H1 (cell line): ENCODE measurements at regions not wholly inside any gene's neighbourhood (a gene's known extent, or its start where the extent isn't known, plus 50 kb on each side); places are given as distances from the start of the nearest gene placed in this dataset.

ENCODE experiments used
- CTCF ChIA-PET: fragments of 300-600 bp; sonication (Branson Sonifier 250); formaldehyde crosslinking; loops from one replicate; lab custom pipeline; 2021; ENCODE audit not compliant: partially characterized antibody; lab: Charles Lee
- POLR2A ChIA-PET: fragments of 300-600 bp; sonication (Branson Sonifier 250); formaldehyde crosslinking; loops from one replicate; lab custom pipeline; 2021; ENCODE audit warnings: inconsistent platforms; ENCODE audit not compliant: partially characterized antibody; lab: Charles Lee
- DNase-seq, 2 experiments: peaks; one replicate each; pipeline versions ENCODE4 v3.0.0 to v3.0.0-alpha.2; 2010 to 2022; ENCODE audit warnings: low spot score in 2 of 2, low read depth in 1 of 2, mixed read lengths in 1 of 2
- FAIRE-seq: peaks from 2 replicates; lab custom pipeline; 2011; peaks lifted over from hg19 to GRCh38; lab: Jason Lieb, UNC
- H2AFZ ChIP-seq: 2 replicates; pipeline ENCODE4 v1.8.1; 2012; ENCODE audit warnings: low read length, inconsistent platforms
- H2AK5ac ChIP-seq: 2 replicates; pipeline ENCODE4 v1.6.1; 2013; ENCODE audit warnings: low read depth, low read length
- H2BK120ac ChIP-seq: replicated peaks from 2 replicates; pipeline ENCODE3; 2013; ENCODE audit warnings: low read depth, low read length, inconsistent platforms
- H2BK12ac ChIP-seq: 2 replicates; pipeline ENCODE4 v1.6.1; 2013; ENCODE audit warnings: low read depth, low read length
- H2BK15ac ChIP-seq: 2 replicates; pipeline ENCODE4 v1.6.1; 2013; ENCODE audit warnings: low read length
- H2BK20ac ChIP-seq: 2 replicates; pipeline ENCODE4 v1.6.1; 2013; ENCODE audit warnings: low read length
- H2BK5ac ChIP-seq: 2 replicates; pipeline ENCODE4 v1.6.1; 2013; ENCODE audit warnings: low read depth, low read length
- H3K14ac ChIP-seq: 2 replicates; pipeline ENCODE4 v1.6.1; 2013; ENCODE audit warnings: inconsistent platforms; ENCODE audit not compliant: insufficient read length
- H3K18ac ChIP-seq: 2 replicates; pipeline ENCODE4 v1.6.1; 2013; ENCODE audit warnings: low read length; ENCODE audit errors: extremely low read depth
- H3K23ac ChIP-seq: 2 replicates; pipeline ENCODE4 v1.6.1; 2013; ENCODE audit warnings: inconsistent platforms; ENCODE audit not compliant: insufficient read length
- H3K23me2 ChIP-seq: 2 replicates; pipeline ENCODE4 v1.6.1; 2013; ENCODE audit warnings: low read depth, low read length
- H3K27ac ChIP-seq: 2 replicates; pipeline ENCODE4 v1.6.1; 2011; ENCODE audit warnings: low read depth, low read length, inconsistent platforms
- H3K27me3 ChIP-seq, 4 experiments: replicated peaks in 1 of 4; 1 replicate in 1 of 4; 2 replicates in 3 of 4; pipeline versions ENCODE4 v1.6.1 to v1.8.1; 2011 to 2013; ENCODE audit warnings: low read length in 3 of 4, mild to moderate bottlenecking in 3 of 4, inconsistent platforms in 2 of 4, mixed read lengths in 2 of 4, moderate library complexity in 1 of 4; ENCODE audit not compliant: control insufficient read depth in 3 of 4, insufficient read depth in 3 of 4; ENCODE audit errors: extremely low read depth in 1 of 4
- H3K36me3 ChIP-seq, 4 experiments: 2 replicates each; pipeline versions ENCODE4 v1.6.1 to v1.8.1; 2011 to 2013; ENCODE audit warnings: mild to moderate bottlenecking in 4 of 4, low read length in 3 of 4, moderate library complexity in 2 of 4, control low read depth in 1 of 4, inconsistent platforms in 1 of 4; ENCODE audit not compliant: insufficient read depth in 4 of 4, control insufficient read depth in 2 of 4
- H3K4ac ChIP-seq: replicated peaks from 2 replicates; pipeline ENCODE3; 2013; ENCODE audit warnings: low read length, low read depth, mixed read lengths, inconsistent platforms; ENCODE audit not compliant: insufficient read length
- H3K4me1 ChIP-seq, 4 experiments: replicated peaks in 1 of 4; 1 replicate in 1 of 4; 2 replicates in 3 of 4; pipeline versions ENCODE4 v1.6.1 to v1.8.1; 2011 to 2013; ENCODE audit warnings: low read length in 3 of 4, inconsistent platforms in 2 of 4, mixed read lengths in 1 of 4; ENCODE audit not compliant: insufficient read depth in 4 of 4, control insufficient read depth in 3 of 4
- H3K4me2 ChIP-seq, 2 experiments: 2 replicates each; pipeline versions ENCODE4 v1.6.1 to v1.8.1; 2011 to 2013; ENCODE audit warnings: low read depth in 2 of 2, low read length in 2 of 2, control low read depth in 1 of 2, inconsistent platforms in 1 of 2, mild to moderate bottlenecking in 1 of 2; ENCODE audit not compliant: insufficient read depth in 1 of 2
- H3K4me3 ChIP-seq, 4 experiments: fragments of 200-600, 300-600 bp in 1 of 4; sonication (generic), shearing (Covaris generic), sonication (Bioruptor Twin) in 1 of 4; 2 replicates each; pipeline versions ENCODE4 v1.5.1 to v1.8.1; 2011 to 2016; ENCODE audit warnings: low read length in 4 of 4, low read depth in 3 of 4, control low read depth in 2 of 4, inconsistent platforms in 2 of 4, mild to moderate bottlenecking in 2 of 4, mixed read lengths in 1 of 4, moderate library complexity in 1 of 4; ENCODE audit not compliant: insufficient read depth in 2 of 4; ENCODE audit errors: extremely low read depth in 1 of 4
- H3K56ac ChIP-seq: replicated peaks from 2 replicates; pipeline ENCODE3; 2013; ENCODE audit warnings: low read depth, mild to moderate bottlenecking, mixed read lengths, low read length, inconsistent platforms; ENCODE audit not compliant: insufficient read length
- H3K79me1 ChIP-seq: 2 replicates; pipeline ENCODE4 v1.6.1; 2013; ENCODE audit warnings: low read depth, low read length, control low read depth
- H3K79me2 ChIP-seq, 2 experiments: 2 replicates each; pipeline versions ENCODE4 v1.6.1 to v1.8.1; 2012 to 2013; ENCODE audit warnings: low read length in 2 of 2, mild to moderate bottlenecking in 2 of 2, inconsistent platforms in 1 of 2; ENCODE audit not compliant: insufficient read depth in 2 of 2, control insufficient read depth in 1 of 2
- H3K9ac ChIP-seq, 4 experiments: replicated peaks in 1 of 4; 1 replicate in 1 of 4; 2 replicates in 3 of 4; pipeline versions ENCODE4 v1.6.1 to v1.8.1; 2011 to 2013; ENCODE audit warnings: low read depth in 3 of 4, low read length in 3 of 4, control low read depth in 2 of 4, mild to moderate bottlenecking in 2 of 4, moderate library complexity in 2 of 4, inconsistent platforms in 1 of 4; ENCODE audit errors: extremely low read depth in 1 of 4
- H3K9me3 ChIP-seq, 2 experiments: 2 replicates each; pipeline versions ENCODE4 v1.6.1 to v1.8.1; 2012 to 2013; ENCODE audit warnings: mild to moderate bottlenecking in 2 of 2, moderate library complexity in 2 of 2, control low read depth in 1 of 2, inconsistent platforms in 1 of 2, low read depth in 1 of 2, low read length in 1 of 2, mixed read lengths in 1 of 2; ENCODE audit not compliant: insufficient read depth in 2 of 2
- H4K20me1 ChIP-seq, 2 experiments: replicated peaks in 1 of 2; 2 replicates each; pipeline versions ENCODE3 to v1.8.1; 2011 to 2013; ENCODE audit warnings: inconsistent platforms in 2 of 2, low read length in 2 of 2, mild to moderate bottlenecking in 1 of 2; ENCODE audit not compliant: insufficient read depth in 2 of 2, control insufficient read depth in 1 of 2
- H4K5ac ChIP-seq: 2 replicates; pipeline ENCODE4 v1.6.1; 2013; ENCODE audit warnings: low read length, low read depth, mixed read lengths, inconsistent platforms; ENCODE audit not compliant: insufficient read length
- H4K8ac ChIP-seq: 2 replicates; pipeline ENCODE4 v1.8.0; 2013; ENCODE audit warnings: mild to moderate bottlenecking, moderate library complexity, low read length, inconsistent platforms; ENCODE audit not compliant: insufficient read depth; ENCODE audit errors: extremely low read depth
- H4K91ac ChIP-seq: replicated peaks from 2 replicates; pipeline ENCODE3; 2013; ENCODE audit warnings: low read length, mixed read lengths, inconsistent platforms; ENCODE audit not compliant: insufficient read length
- ATF2 ChIP-seq: IDR thresholded peaks from 2 replicates; pipeline ENCODE4 v1.6.1; 2012; ENCODE audit warnings: low read length, inconsistent platforms
- BCL11A ChIP-seq, 2 experiments: IDR thresholded peaks; one replicate each; pipeline ENCODE4 v1.6.1; 2011; ENCODE audit warnings: low read depth in 2 of 2, low read length in 2 of 2, mild to moderate bottlenecking in 2 of 2
- CTBP2 ChIP-seq: IDR thresholded peaks from 2 replicates; pipeline ENCODE4 v1.7.0; 2011; ENCODE audit warnings: borderline replicate concordance, mild to moderate bottlenecking, moderate library complexity, mixed read lengths, low read length; ENCODE audit not compliant: insufficient read depth, insufficient read length
- E2F6 ChIP-seq: IDR thresholded peaks from 2 replicates; pipeline ENCODE4 v1.6.1; 2012; ENCODE audit warnings: inconsistent platforms
- JUND ChIP-seq: IDR thresholded peaks from 2 replicates; pipeline ENCODE4 v1.6.1; 2011; ENCODE audit warnings: mild to moderate bottlenecking, improper control_type of control experiment, low read length
- MAFK ChIP-seq: IDR thresholded peaks from 2 replicates; pipeline ENCODE4 v1.6.1; 2012; ENCODE audit warnings: low read depth, mild to moderate bottlenecking, improper control_type of control experiment, low read length
- POLR2AphosphoS5 ChIP-seq: IDR thresholded peaks from 2 replicates; pipeline ENCODE4 v1.6.1; 2011; ENCODE audit warnings: low read depth, low read length
- RBBP5 ChIP-seq: IDR thresholded peaks from 2 replicates; pipeline ENCODE4 v1.7.1; 2012; ENCODE audit warnings: low read depth, mild to moderate bottlenecking, inconsistent platforms, low read length, moderate library complexity, borderline replicate concordance
- WGBS, 2 experiments: shearing (Covaris generic) in 1 of 2; methylation state at CpG; one replicate each; pipeline versions ENCODE4 v1.1.6 to v1.1.7; 2013 to 2015; ENCODE audit warnings: low lambda C conversion rate in 2 of 2, mixed read lengths in 2 of 2, inconsistent platforms in 1 of 2, low coverage in 1 of 2, missing lambda C conversion rate in 1 of 2; ENCODE audit not compliant: insufficient replicate concordance in 2 of 2, insufficient coverage in 1 of 2, insufficient read length in 1 of 2; ENCODE audit errors: extremely low coverage in 1 of 2, missing lambda C conversion rate in 1 of 2; 5-methylcytosine and 5-hydroxymethylcytosine counted together

DNA sequence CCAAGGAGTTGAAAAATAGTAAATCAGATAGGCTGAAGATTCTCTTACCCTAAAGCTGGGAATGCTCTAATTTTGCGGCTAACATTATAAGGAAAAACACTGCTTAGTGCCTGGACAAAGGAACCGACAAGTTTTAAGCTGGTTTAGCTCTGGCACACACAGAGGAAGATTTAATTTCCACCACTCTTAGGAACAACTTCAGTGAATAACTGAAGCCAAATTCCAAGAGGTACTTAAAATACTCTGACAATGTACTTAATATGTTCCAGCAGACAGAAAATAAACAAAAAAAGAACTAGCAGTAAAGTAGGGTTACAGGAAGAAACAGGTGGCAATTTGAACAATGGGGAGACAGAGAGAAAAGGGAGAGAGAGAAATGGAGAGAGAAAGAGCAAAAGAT is 340.8 kb upstream of the NDST4 start:
- H4K5ac ChIP-seq = no peak overlapping the region
- no peak overlapping the region for H4K91ac ChIP-seq
- H4K20me1 ChIP-seq = no peaks in the 10 kb centered on the region
- no peak overlapping the region for H3K4me3 ChIP-seq
- H2AK5ac ChIP-seq = no peak overlapping the region
- peaks cover 0 to 1% (median 0%) of the 10 kb centered on the region in 4 experiments; a peak in 1 of 7 replicates for H3K27me3 ChIP-seq
- no peaks in the 10 kb centered on the region for H3K36me3 ChIP-seq
- POLR2A ChIA-PET = no interaction called here
- H2BK120ac ChIP-seq = no peak overlapping the region
- H3K79me1 ChIP-seq = no peaks in the 10 kb centered on the region
- DNase-seq (no peak), FAIRE-seq (no peak)
- TF ChIP-seq BCL11A (IDR thresholded peaks at IDR 0.05; ENCODE audit: low read depth in 2 of 2, low read length in 2 of 2) = no peak
- no peak for TF ChIP-seq MAFK
- TF ChIP-seq JUND = no peak
- no peak for TF ChIP-seq E2F6
- no peak for TF ChIP-seq RBBP5
- TF ChIP-seq CTBP2 = no peak
- no peak for TF ChIP-seq POLR2AphosphoS5
- TF ChIP-seq ATF2 = no peak
- no peaks in the 10 kb centered on the region for H3K79me2 ChIP-seq
- no peak overlapping the region for H3K9ac ChIP-seq
- H3K56ac ChIP-seq = no peak overlapping the region
- H3K14ac ChIP-seq = no peak overlapping the region
- peak overlapping the region; percentile 28; the same call in 1 of the 2 replicates for H2AFZ ChIP-seq
- H3K18ac ChIP-seq = no peak overlapping the region
- no peak overlapping the region for H2BK12ac ChIP-seq
- no peaks in the 10 kb centered on the region for H3K23me2 ChIP-seq
- WGBS, 2 experiments = 62% methylated on average over 2 of the region's 2 CpGs; no CpG with 5 or more reads in 1 of the 2 experiments
- H3K9me3 ChIP-seq = no peaks in the 10 kb centered on the region
- H2BK15ac ChIP-seq = no peak overlapping the region
- no peak overlapping the region for H3K4ac ChIP-seq
- no peak overlapping the region for H3K27ac ChIP-seq
- CTCF ChIA-PET = no interaction called here
- no peak overlapping the region for H3K4me2 ChIP-seq
- no peak overlapping the region for H2BK20ac ChIP-seq
- H2BK5ac ChIP-seq = no peak overlapping the region
- H3K23ac ChIP-seq = no peak overlapping the region
- H3K4me1 ChIP-seq = no peaks in the 10 kb centered on the region
- H4K8ac ChIP-seq = no peak overlapping the region
